ENCODE measurements at regions not wholly inside any gene's neighbourhood (a gene's known extent, or its start where the extent isn't known, plus 50 kb on each side); places are given as distances from the start of the nearest gene placed in this dataset.

- no peaks in the 10 kb centered on the region for H3K4me1 Mint-ChIP-seq
- CTCF ChIA-PET: no interaction called here
- no peaks in the 10 kb centered on the region for H3K9me3 ChIP-seq (ENCODE audit: low read length)
- H3K36me3 Mint-ChIP-seq: no peaks in the 10 kb centered on the region
- no peak overlapping the region for H3K4me3 Mint-ChIP-seq
- no peaks in the 10 kb centered on the region for H3K4me1 ChIP-seq (ENCODE audit: insufficient read depth, low read length)
- H3K4me3 ChIP-seq (ENCODE audit: low read length): no peak overlapping the region
- peaks cover 0 to 2% (median 0%) of the 10 kb centered on the region in 5 donors for H3K9me3 Mint-ChIP-seq
- POLR2A ChIA-PET: no interaction called here
- H3K27ac Mint-ChIP-seq: no peak overlapping the region
- peaks cover 2 to 20% of the 10 kb centered on the region in 2 donors for H3K27me3 Mint-ChIP-seq
- DNase-seq: no peak
- H3K27ac ChIP-seq (ENCODE audit: low read depth, low read length): no peak overlapping the region
- H3K36me3 ChIP-seq (ENCODE audit: insufficient read depth, low read length): no peaks in the 10 kb centered on the region
- H3K27me3 ChIP-seq (ENCODE audit: insufficient read depth, low read length, poor library complexity, severe bottlenecking): no peaks in the 10 kb centered on the region
Observed at GRCh38 chr6:40340957-40341356, 246.2 kb downstream of the LRFN2 start.

DNA sequence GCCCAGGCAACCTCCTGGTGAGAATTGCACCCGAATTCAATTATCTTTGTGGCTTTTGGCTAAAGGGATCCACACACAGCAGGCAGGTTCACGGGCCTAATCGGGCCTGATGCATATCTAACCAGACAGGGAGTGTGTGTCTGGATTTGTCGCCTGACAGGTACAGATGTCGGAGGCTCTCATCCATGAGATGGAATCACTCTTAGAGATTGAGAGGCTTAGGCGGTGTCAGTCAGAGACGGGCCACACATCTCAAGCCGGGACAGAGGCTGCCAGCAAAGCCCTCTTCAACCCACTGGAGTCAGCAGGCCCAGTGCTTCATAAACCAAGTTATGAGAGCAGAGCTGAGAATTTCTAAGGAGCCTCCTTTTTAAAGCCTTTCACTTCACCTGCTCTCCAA lies 247.0 kb downstream of the LRFN2 start:
- Mint-ChIP-seq H3K27me3 (peaks cover 3 to 28% of the 10 kb centered on the region in 2 donors), H3K27ac (no peak overlapping the region), H3K4me1 (no peaks in the 10 kb centered on the region), H3K4me3 (no peak overlapping the region), H3K36me3 (no peaks in the 10 kb centered on the region), H3K9me3 (peaks cover 0 to 2% (median 0%) of the 10 kb centered on the region in 5 donors)
- Histone ChIP-seq H3K9me3 (ENCODE audit: low read length) (no peaks in the 10 kb centered on the region), H3K36me3 (ENCODE audit: insufficient read depth, low read length) (no peaks in the 10 kb centered on the region), H3K4me1 (ENCODE audit: insufficient read depth, low read length) (no peaks in the 10 kb centered on the region), H3K4me3 (ENCODE audit: low read length) (no peak overlapping the region), H3K27me3 (ENCODE audit: insufficient read depth, low read length, poor library complexity, severe bottlenecking) (no peaks in the 10 kb centered on the region), H3K27ac (ENCODE audit: low read depth, low read length) (no peak overlapping the region)
- POLR2A ChIA-PET: no interaction called here
- CTCF ChIA-PET: no interaction called here
- DNase-seq: no peak

GRCh38 chr6:40338306-40338705 lies 248.9 kb downstream of the LRFN2 start:
- H3K27ac ChIP-seq (ENCODE audit: low read depth, low read length): no peak overlapping the region
- H3K4me3 ChIP-seq (ENCODE audit: low read length): no peak overlapping the region
- Mint-ChIP-seq H3K4me1 (no peaks in the 10 kb centered on the region), H3K27me3 (peaks cover 9 to 34% of the 10 kb centered on the region in 2 donors), H3K4me3 (no peak overlapping the region), H3K27ac (no peak overlapping the region), H3K36me3 (no peaks in the 10 kb centered on the region), H3K9me3 (peaks cover 0 to 2% (median 0%) of the 10 kb centered on the region in 5 donors)
- POLR2A ChIA-PET: no interaction called here
- no peaks in the 10 kb centered on the region for H3K36me3 ChIP-seq (ENCODE audit: insufficient read depth, low read length)
- DNase-seq: no peak
- H3K4me1 ChIP-seq (ENCODE audit: insufficient read depth, low read length): no peaks in the 10 kb centered on the region
- CTCF ChIA-PET: no interaction called here
- H3K27me3 ChIP-seq (ENCODE audit: insufficient read depth, low read length, poor library complexity, severe bottlenecking): no peaks in the 10 kb centered on the region
- H3K9me3 ChIP-seq (ENCODE audit: low read length): no peaks in the 10 kb centered on the region

DNA sequence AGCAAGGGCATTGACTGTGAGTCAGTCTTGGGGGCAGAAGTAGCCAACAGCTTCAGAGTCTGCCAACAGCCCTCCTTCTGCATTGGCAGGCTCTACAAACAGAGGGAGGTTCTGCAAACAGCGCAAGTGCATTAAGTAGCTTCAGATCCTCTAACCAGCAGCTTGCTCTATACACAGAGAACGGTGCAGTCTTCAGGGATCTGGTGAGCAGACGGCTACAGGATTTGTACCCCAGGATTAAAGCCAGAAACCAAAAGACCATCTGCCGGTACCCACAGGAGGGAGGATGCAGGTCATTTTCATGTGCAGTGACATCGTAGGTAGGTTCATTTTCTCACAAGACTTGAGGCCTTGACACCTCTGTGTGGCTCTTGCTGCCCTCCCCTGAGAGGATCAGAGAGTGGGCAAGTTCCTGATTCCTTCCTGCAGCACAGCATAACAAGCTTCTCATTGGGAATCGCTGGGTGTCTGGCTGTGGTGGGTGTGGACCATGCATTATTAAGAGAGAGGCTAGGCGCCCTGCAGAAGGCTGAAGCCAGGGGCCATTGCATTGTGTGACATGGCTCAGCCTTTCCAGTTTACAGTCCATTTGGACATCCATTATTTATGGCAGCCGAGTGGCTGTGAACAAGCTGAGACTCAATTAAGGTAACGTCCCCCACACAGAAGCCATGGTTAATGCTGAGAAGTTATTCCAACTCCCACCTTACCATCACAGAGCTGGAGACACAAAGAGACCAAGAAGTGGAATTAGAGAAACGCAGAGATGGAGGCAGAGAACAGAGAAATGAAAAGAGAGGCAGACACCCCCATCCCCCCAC lies 250.0 kb downstream of the LRFN2 start:
- DNase-seq: no peak
- no peak overlapping the region for H3K4me3 ChIP-seq (ENCODE audit: low read length)
- POLR2A ChIA-PET: no interaction called here
- no peaks in the 10 kb centered on the region for H3K4me1 ChIP-seq (ENCODE audit: insufficient read depth, low read length)
- H3K36me3 ChIP-seq (ENCODE audit: insufficient read depth, low read length): no peaks in the 10 kb centered on the region
- no peaks in the 10 kb centered on the region for H3K36me3 Mint-ChIP-seq
- H3K27ac ChIP-seq (ENCODE audit: low read depth, low read length): no peak overlapping the region
- CTCF ChIA-PET: interaction anchor here (1.3 kb wide), 1 partner anchor 11 kb away, joined by 3 read pairs; no protein-coding TSS in a partner anchor
- no peak overlapping the region for H3K27ac Mint-ChIP-seq
- no peaks in the 10 kb centered on the region for H3K4me1 Mint-ChIP-seq
- no peaks in the 10 kb centered on the region for H3K27me3 ChIP-seq (ENCODE audit: insufficient read depth, low read length, poor library complexity, severe bottlenecking)
- no peaks in the 10 kb centered on the region for H3K9me3 ChIP-seq (ENCODE audit: low read length)
- peaks cover 0 to 2% (median 0%) of the 10 kb centered on the region in 5 donors for H3K9me3 Mint-ChIP-seq
- H3K27me3 Mint-ChIP-seq: peaks cover 11 to 34% of the 10 kb centered on the region in 2 donors
- H3K4me3 Mint-ChIP-seq: no peak overlapping the region

GRCh38 chr6:40336296-40336695 lies 250.9 kb downstream of the LRFN2 start:
- H3K9me3 ChIP-seq (ENCODE audit: low read length): no peaks in the 10 kb centered on the region
- CTCF ChIA-PET: no interaction called here
- Mint-ChIP-seq H3K4me1 (no peaks in the 10 kb centered on the region), H3K36me3 (no peaks in the 10 kb centered on the region), H3K4me3 (no peak overlapping the region), H3K9me3 (peaks cover 0 to 2% (median 0%) of the 10 kb centered on the region in 5 donors), H3K27me3 (peaks cover 11 to 34% of the 10 kb centered on the region in 2 donors), H3K27ac (no peak overlapping the region)
- no peak overlapping the region for H3K4me3 ChIP-seq (ENCODE audit: low read length)
- H3K36me3 ChIP-seq (ENCODE audit: insufficient read depth, low read length): no peaks in the 10 kb centered on the region
- no peak for DNase-seq
- POLR2A ChIA-PET: no interaction called here
- H3K27ac ChIP-seq (ENCODE audit: low read depth, low read length): no peak overlapping the region
- H3K4me1 ChIP-seq (ENCODE audit: insufficient read depth, low read length): no peaks in the 10 kb centered on the region
- H3K27me3 ChIP-seq (ENCODE audit: insufficient read depth, low read length, poor library complexity, severe bottlenecking): no peaks in the 10 kb centered on the region

- no peaks in the 10 kb centered on the region for H3K9me3 ChIP-seq (ENCODE audit: low read length)
- no peaks in the 10 kb centered on the region for H3K36me3 ChIP-seq (ENCODE audit: insufficient read depth, low read length)
- no peaks in the 10 kb centered on the region for H3K4me1 ChIP-seq (ENCODE audit: insufficient read depth, low read length)
- no peaks in the 10 kb centered on the region for H3K27me3 ChIP-seq (ENCODE audit: insufficient read depth, low read length, poor library complexity, severe bottlenecking)
- H3K4me3 ChIP-seq (ENCODE audit: low read length): no peak overlapping the region
- POLR2A ChIA-PET: no interaction called here
- no peak for DNase-seq
- Mint-ChIP-seq H3K9me3 (peaks cover 0 to 2% (median 0%) of the 10 kb centered on the region in 5 donors), H3K4me1 (no peaks in the 10 kb centered on the region), H3K36me3 (no peaks in the 10 kb centered on the region), H3K27ac (no peak overlapping the region), H3K27me3 (peaks cover 11 to 34% of the 10 kb centered on the region in 2 donors), H3K4me3 (no peak overlapping the region)
- CTCF ChIA-PET: no interaction called here
- no peak overlapping the region for H3K27ac ChIP-seq (ENCODE audit: low read depth, low read length)
Observed at GRCh38 chr6:40334496-40335270, 252.5 kb downstream of the LRFN2 start.

DNA sequence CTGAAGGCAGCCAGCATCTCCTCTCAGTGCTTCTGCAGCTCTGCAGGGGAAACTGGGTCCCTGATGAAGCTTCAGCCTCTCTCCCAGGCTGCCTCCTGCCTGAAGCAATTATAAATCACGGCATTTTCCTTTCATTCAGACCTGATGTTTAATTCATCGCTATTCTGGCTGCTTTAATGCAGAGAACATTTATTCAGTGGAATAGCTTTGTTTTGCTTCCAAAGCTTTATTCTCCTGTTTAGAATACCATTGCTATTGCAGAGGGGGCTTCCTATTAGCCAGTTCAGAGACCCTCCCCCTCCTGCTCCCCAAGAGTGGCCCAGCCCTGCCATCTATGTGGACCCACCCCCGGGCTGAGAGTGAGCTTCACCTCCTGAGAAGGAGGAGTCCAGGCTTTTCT lies 255.6 kb downstream of the LRFN2 start:
- Histone ChIP-seq H3K36me3 (ENCODE audit: insufficient read depth, low read length) (no peaks in the 10 kb centered on the region), H3K27me3 (ENCODE audit: insufficient read depth, low read length, poor library complexity, severe bottlenecking) (peaks cover 4% of the 10 kb centered on the region), H3K27ac (ENCODE audit: low read depth, low read length) (no peak overlapping the region), H3K9me3 (ENCODE audit: low read length) (no peaks in the 10 kb centered on the region), H3K4me1 (ENCODE audit: insufficient read depth, low read length) (peaks cover 11% of the 10 kb centered on the region), H3K4me3 (ENCODE audit: low read length) (no peak overlapping the region)
- no peak for DNase-seq
- no peaks in the 10 kb centered on the region for H3K36me3 Mint-ChIP-seq
- H3K9me3 Mint-ChIP-seq: no peaks in the 10 kb centered on the region
- peaks cover 12 to 42% of the 10 kb centered on the region in 2 donors for H3K27me3 Mint-ChIP-seq
- no peak overlapping the region for H3K27ac Mint-ChIP-seq
- CTCF ChIA-PET: no interaction called here
- H3K4me1 Mint-ChIP-seq: no peaks in the 10 kb centered on the region
- H3K4me3 Mint-ChIP-seq: no peak overlapping the region
- POLR2A ChIA-PET: no interaction called here

- no peaks in the 10 kb centered on the region for H3K36me3 ChIP-seq (ENCODE audit: insufficient read depth, low read length)
- H3K4me3 Mint-ChIP-seq: no peak overlapping the region
- ChIA-PET POLR2A (no interaction called here), CTCF (no interaction called here)
- H3K27me3 Mint-ChIP-seq: peaks cover 12 to 39% of the 10 kb centered on the region in 2 donors
- H3K27ac Mint-ChIP-seq: no peak overlapping the region
- peaks cover 17% of the 10 kb centered on the region for H3K4me1 ChIP-seq (ENCODE audit: insufficient read depth, low read length)
- no peaks in the 10 kb centered on the region for H3K4me1 Mint-ChIP-seq
- no peaks in the 10 kb centered on the region for H3K9me3 ChIP-seq (ENCODE audit: low read length)
- no peaks in the 10 kb centered on the region for H3K36me3 Mint-ChIP-seq
- H3K4me3 ChIP-seq (ENCODE audit: low read length): no peak overlapping the region
- H3K27ac ChIP-seq (ENCODE audit: low read depth, low read length): no peak overlapping the region
- no peak for DNase-seq
- peaks cover 4% of the 10 kb centered on the region for H3K27me3 ChIP-seq (ENCODE audit: insufficient read depth, low read length, poor library complexity, severe bottlenecking)
- no peaks in the 10 kb centered on the region for H3K9me3 Mint-ChIP-seq
Observed at GRCh38 chr6:40330301-40330721, 256.9 kb downstream of the LRFN2 start.

Data from CD8-positive, alpha-beta memory T cell (primary cell).